Mesendoderm (in vitro differentiated cells): ENCODE measurements at regions not wholly inside any gene's neighbourhood (a gene's known extent, or its start where the extent isn't known, plus 50 kb on each side); places are given as distances from the start of the nearest gene placed in this dataset.

Experiments
- DNase-seq: peaks from one replicate; pipeline ENCODE4 v3.0.0; 2013
- H2AK5ac ChIP-seq: 2 replicates; pipeline ENCODE4 v1.6.1; 2013; ENCODE audit warnings: low read length, inconsistent platforms
- H2BK120ac ChIP-seq: 2 replicates; pipeline ENCODE4 v1.6.1; 2013; ENCODE audit warnings: low read depth, mild to moderate bottlenecking, low read length, moderate library complexity, mixed read lengths
- H2BK15ac ChIP-seq: replicated peaks from 2 replicates; pipeline ENCODE4 v1.6.1; 2013; ENCODE audit warnings: low read depth, mild to moderate bottlenecking, moderate library complexity
- H2BK5ac ChIP-seq: 2 replicates; pipeline ENCODE4 v1.6.1; 2013; ENCODE audit warnings: low read length, inconsistent platforms
- H3K18ac ChIP-seq: 2 replicates; pipeline ENCODE4 v1.6.1; 2013; ENCODE audit warnings: mild to moderate bottlenecking, low read length, mixed read lengths
- H3K23ac ChIP-seq: one replicate; pipeline ENCODE4 v1.6.1; 2013; ENCODE audit warnings: low read length
- H3K27ac ChIP-seq: 2 replicates; pipeline ENCODE4 v1.5.1; 2013; ENCODE audit warnings: low read depth, mild to moderate bottlenecking, inconsistent platforms, low read length, moderate library complexity
- H3K27me3 ChIP-seq: 2 replicates; pipeline ENCODE4 v1.6.1; 2013; ENCODE audit warnings: low read length, control low read depth, mild to moderate bottlenecking, inconsistent platforms; ENCODE audit not compliant: insufficient read depth, poor library complexity
- H3K36me3 ChIP-seq: 2 replicates; pipeline ENCODE4 v1.6.1; 2013; ENCODE audit warnings: low read length, inconsistent platforms; ENCODE audit not compliant: control insufficient read depth, insufficient read depth
- H3K4ac ChIP-seq: one replicate; pipeline ENCODE4 v1.6.1; 2013; ENCODE audit warnings: low read depth, mild to moderate bottlenecking, low read length, moderate library complexity
- H3K4me1 ChIP-seq: 2 replicates; pipeline ENCODE4 v1.6.1; 2013; ENCODE audit warnings: low read depth, low read length, inconsistent platforms; ENCODE audit not compliant: control insufficient read depth
- H3K4me2 ChIP-seq: 2 replicates; pipeline ENCODE4 v1.6.1; 2013; ENCODE audit warnings: low read length
- H3K4me3 ChIP-seq: 2 replicates; pipeline ENCODE4 v1.5.1; 2013; ENCODE audit warnings: mild to moderate bottlenecking, low read length
- H3K56ac ChIP-seq: one replicate; pipeline ENCODE4 v1.6.1; 2013; ENCODE audit warnings: low read length
- H3K79me1 ChIP-seq: 2 replicates; pipeline ENCODE4 v1.6.1; 2013; ENCODE audit warnings: low read length, inconsistent platforms
- H3K79me2 ChIP-seq: 2 replicates; pipeline ENCODE4 v1.6.1; 2013; ENCODE audit warnings: mild to moderate bottlenecking, low read length; ENCODE audit not compliant: control insufficient read depth, insufficient read depth
- H3K9ac ChIP-seq: 2 replicates; pipeline ENCODE4 v1.6.1; 2013; ENCODE audit warnings: low read length, inconsistent platforms
- H4K5ac ChIP-seq: one replicate; pipeline ENCODE4 v1.6.1; 2013; ENCODE audit warnings: low read length
- H4K8ac ChIP-seq: one replicate; pipeline ENCODE4 v1.6.1; 2013; ENCODE audit warnings: low read depth, mild to moderate bottlenecking, control low read depth, low read length, moderate library complexity
- WGBS: extraction: QIAGEN DNeasy Blood & Tissue Kit; methylation state at CpG from one replicate; pipeline ENCODE4 v1.1.7; 2013; ENCODE audit warnings: low lambda C conversion rate, missing lambda C conversion rate; ENCODE audit not compliant: insufficient coverage; ENCODE audit errors: extremely low coverage; 5-methylcytosine and 5-hydroxymethylcytosine counted together

- Histone ChIP-seq H2BK15ac (no peak overlapping the region), H3K56ac (no peak overlapping the region), H3K18ac (no peak overlapping the region), H3K4me3 (no peak overlapping the region), H3K36me3 (no peaks in the 10 kb centered on the region), H3K4ac (no peak overlapping the region), H3K9ac (no peak overlapping the region), H4K8ac (no peak overlapping the region), H3K27ac (no peak overlapping the region), H3K79me2 (no peaks in the 10 kb centered on the region), H3K23ac (no peak overlapping the region), H3K4me1 (no peaks in the 10 kb centered on the region), H4K5ac (no peak overlapping the region), H3K27me3 (no peaks in the 10 kb centered on the region), H3K79me1 (no peaks in the 10 kb centered on the region), H2BK5ac (no peak overlapping the region), H2AK5ac (no peak overlapping the region), H3K4me2 (no peak overlapping the region), H2BK120ac (no peak overlapping the region)
- DNase-seq, result no peak
- WGBS, result no CpG with 5 or more reads among the region's 1 CpG
Observed at GRCh38 chr2:147779440-147779839, 65.4 kb upstream of the ACVR2A start.

- WGBS, result no CpG with 5 or more reads among the region's 2 CpGs
- H3K79me1 ChIP-seq, result no peaks in the 10 kb centered on the region
- no peak overlapping the region for H3K23ac ChIP-seq
Observed at GRCh38 chr2:147777394-147777793, 67.4 kb upstream of the ACVR2A start.

GRCh38 chr2:147774805-147775204 lies 70.0 kb upstream of the ACVR2A start:
- Histone ChIP-seq H3K79me2 (no peaks in the 10 kb centered on the region), H2BK5ac (no peak overlapping the region), H4K5ac (no peak overlapping the region), H2BK120ac (no peak overlapping the region), H4K8ac (no peak overlapping the region), H3K4ac (no peak overlapping the region), H3K27me3 (no peaks in the 10 kb centered on the region), H2AK5ac (no peak overlapping the region), H2BK15ac (no peak overlapping the region), H3K9ac (no peak overlapping the region), H3K4me2 (no peak overlapping the region), H3K56ac (no peak overlapping the region), H3K4me1 (no peaks in the 10 kb centered on the region), H3K4me3 (no peak overlapping the region), H3K27ac (no peak overlapping the region), H3K18ac (no peak overlapping the region), H3K79me1 (no peaks in the 10 kb centered on the region), H3K36me3 (no peaks in the 10 kb centered on the region), H3K23ac (no peak overlapping the region)
- WGBS, result no CpG with 5 or more reads among the region's 3 CpGs
- DNase-seq, result no peak

More at GRCh38 chr2:147777394-147777793, 67.4 kb upstream of the ACVR2A start:
- Histone ChIP-seq H2BK15ac (no peak overlapping the region), H2BK5ac (no peak overlapping the region), H3K4me3 (no peak overlapping the region), H3K27ac (no peak overlapping the region), H3K4me1 (no peaks in the 10 kb centered on the region), H3K9ac (no peak overlapping the region), H3K4ac (no peak overlapping the region), H3K4me2 (no peak overlapping the region), H3K18ac (no peak overlapping the region), H4K8ac (no peak overlapping the region), H3K79me2 (no peaks in the 10 kb centered on the region), H3K36me3 (no peaks in the 10 kb centered on the region), H2AK5ac (no peak overlapping the region), H4K5ac (no peak overlapping the region), H3K27me3 (no peaks in the 10 kb centered on the region), H3K56ac (no peak overlapping the region), H2BK120ac (no peak overlapping the region)
- DNase-seq, result no peak

- Histone ChIP-seq H2BK5ac (no peak overlapping the region), H2BK15ac (no peak overlapping the region), H3K18ac (no peak overlapping the region), H3K23ac (no peak overlapping the region), H3K36me3 (no peaks in the 10 kb centered on the region), H3K4me1 (no peaks in the 10 kb centered on the region), H3K4me2 (no peak overlapping the region), H3K79me1 (no peaks in the 10 kb centered on the region), H4K8ac (no peak overlapping the region), H3K79me2 (no peaks in the 10 kb centered on the region), H2BK120ac (peak overlapping the region; percentile 12), H4K5ac (no peak overlapping the region), H2AK5ac (no peak overlapping the region), H3K27me3 (no peaks in the 10 kb centered on the region), H3K4me3 (no peak overlapping the region), H3K56ac (no peak overlapping the region), H3K4ac (no peak overlapping the region), H3K9ac (no peak overlapping the region), H3K27ac (no peak overlapping the region)
- WGBS, result no CpG with 5 or more reads among the region's 4 CpGs
- DNase-seq, result peak; percentile 7
Observed at GRCh38 chr2:147773479-147773878, 71.3 kb upstream of the ACVR2A start.

GRCh38 chr2:147772781-147773180 lies 72.0 kb upstream of the ACVR2A start:
- Histone ChIP-seq H3K56ac (no peak overlapping the region), H3K27ac (no peak overlapping the region), H3K23ac (no peak overlapping the region), H3K79me2 (no peaks in the 10 kb centered on the region), H2BK5ac (no peak overlapping the region), H4K8ac (no peak overlapping the region), H3K4me3 (no peak overlapping the region), H3K9ac (no peak overlapping the region), H3K27me3 (no peaks in the 10 kb centered on the region), H3K79me1 (no peaks in the 10 kb centered on the region), H4K5ac (no peak overlapping the region), H2BK15ac (no peak overlapping the region), H3K4me1 (no peaks in the 10 kb centered on the region), H2AK5ac (no peak overlapping the region), H3K18ac (no peak overlapping the region), H3K4me2 (no peak overlapping the region), H3K36me3 (no peaks in the 10 kb centered on the region), H3K4ac (no peak overlapping the region), H2BK120ac (no peak overlapping the region)
- DNase-seq, result no peak

- H2BK15ac ChIP-seq, result no peak overlapping the region
- peak; percentile 14 for DNase-seq
Observed at GRCh38 chr2:147763861-147764260, 81.0 kb upstream of the ACVR2A start.

More at GRCh38 chr2:147763861-147764260, 81.0 kb upstream of the ACVR2A start:
- no peaks in the 10 kb centered on the region for H3K27me3 ChIP-seq
- no peak overlapping the region for H3K9ac ChIP-seq
- no peak overlapping the region for H4K5ac ChIP-seq
- H2BK120ac ChIP-seq, result no peak overlapping the region
- H3K79me2 ChIP-seq, result no peaks in the 10 kb centered on the region
- H3K79me1 ChIP-seq, result no peaks in the 10 kb centered on the region
- H3K23ac ChIP-seq, result no peak overlapping the region
- no peak overlapping the region for H2BK5ac ChIP-seq
- H3K4ac ChIP-seq, result no peak overlapping the region
- no peaks in the 10 kb centered on the region for H3K36me3 ChIP-seq
- H2AK5ac ChIP-seq, result no peak overlapping the region
- H3K27ac ChIP-seq, result no peak overlapping the region
- H3K18ac ChIP-seq, result no peak overlapping the region
- H3K4me3 ChIP-seq, result no peak overlapping the region
- H4K8ac ChIP-seq, result no peak overlapping the region
- H3K4me1 ChIP-seq, result no peaks in the 10 kb centered on the region
- no peak overlapping the region for H3K56ac ChIP-seq
- H3K4me2 ChIP-seq, result no peak overlapping the region
